ENCODE measurements at regions not wholly inside any gene's neighbourhood (a gene's known extent, or its start where the extent isn't known, plus 50 kb on each side); places are given as distances from the start of the nearest gene placed in this dataset.

DNA sequence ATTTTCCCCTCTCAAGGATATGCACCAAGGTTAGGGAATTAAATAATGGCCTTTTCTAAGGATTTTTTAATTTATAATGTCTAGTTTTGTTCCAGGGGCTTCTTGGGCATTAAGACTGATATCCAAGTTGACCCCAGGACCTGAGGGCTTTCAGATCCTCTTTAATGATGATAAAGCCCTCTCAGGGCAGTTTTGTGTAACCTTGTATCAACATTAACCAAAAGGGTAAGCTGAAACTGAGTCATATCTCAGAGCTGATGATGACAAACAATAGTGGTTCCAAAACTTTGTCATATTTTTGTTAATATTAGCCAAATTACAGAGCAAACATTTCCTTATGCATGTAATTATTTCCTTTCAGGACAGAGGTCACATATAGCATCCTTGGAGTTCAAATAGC is 309.4 kb upstream of the MAN1A1 start:
- no peak for TF ChIP-seq CTCF (IDR thresholded peaks at IDR 0.05)
- no peak overlapping the region for H3K27ac ChIP-seq
- no peak for DNase-seq (ENCODE audit: low spot score)
- no peak overlapping the region for H3K4me3 ChIP-seq

DNA sequence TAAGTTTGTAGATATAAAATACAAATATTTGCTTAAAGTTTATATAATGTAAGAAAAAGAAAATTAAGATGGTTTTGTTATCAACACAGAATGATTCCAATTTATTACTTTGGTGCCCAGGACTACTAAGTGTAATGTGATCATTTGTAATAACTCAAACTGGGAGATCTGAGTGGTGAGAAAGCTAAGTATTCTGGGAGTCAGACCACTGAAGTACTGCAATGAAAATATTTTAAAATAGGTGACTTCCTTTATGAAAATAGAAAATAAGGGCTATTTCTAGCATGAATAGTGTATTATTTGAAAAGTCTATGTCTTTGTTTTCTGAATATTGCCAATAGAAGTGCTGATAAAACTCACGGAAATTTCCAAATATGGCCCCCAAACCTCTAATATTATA is 305.6 kb upstream of the MAN1A1 start:
- DNase-seq (ENCODE audit: low spot score): no peak
- no peak for TF ChIP-seq CTCF (IDR thresholded peaks at IDR 0.05)
- Histone ChIP-seq H3K27ac (no peak overlapping the region), H3K4me3 (no peak overlapping the region)

- Histone ChIP-seq H3K27ac (no peak overlapping the region), H3K4me3 (no peak overlapping the region)
- no peak for TF ChIP-seq CTCF (IDR thresholded peaks at IDR 0.05)
- no peak for DNase-seq (ENCODE audit: low spot score)
Observed at GRCh38 chr6:119653329-119653728, 303.8 kb upstream of the MAN1A1 start.

- TF ChIP-seq CTCF (IDR thresholded peaks at IDR 0.05): no peak
- no peak for DNase-seq (ENCODE audit: low spot score)
- Histone ChIP-seq H3K4me3 (no peak overlapping the region), H3K27ac (no peak overlapping the region)
Observed at GRCh38 chr6:119649531-119649930, 300.0 kb upstream of the MAN1A1 start.

- Histone ChIP-seq H3K27ac (no peak overlapping the region), H3K4me3 (no peak overlapping the region)
- DNase-seq (ENCODE audit: low spot score): no peak
- no peak for TF ChIP-seq CTCF (IDR thresholded peaks at IDR 0.05)
Observed at GRCh38 chr6:119647309-119647708, 297.7 kb upstream of the MAN1A1 start.

- no peak overlapping the region for H3K4me3 ChIP-seq
- no peak for TF ChIP-seq CTCF (IDR thresholded peaks at IDR 0.05)
- DNase-seq (ENCODE audit: low spot score): no peak
- H3K27ac ChIP-seq: no peak overlapping the region
Observed at GRCh38 chr6:119643876-119644275, 294.3 kb upstream of the MAN1A1 start.

- no peak overlapping the region for H3K4me3 ChIP-seq
- H3K27ac ChIP-seq: no peak overlapping the region
- no peak for TF ChIP-seq CTCF (IDR thresholded peaks at IDR 0.05)
- no peak for DNase-seq (ENCODE audit: low spot score)
Observed at GRCh38 chr6:119637768-119638167, 288.2 kb upstream of the MAN1A1 start.
